ENCODE measurements at regions not wholly inside any gene's neighbourhood (a gene's known extent, or its start where the extent isn't known, plus 50 kb on each side); places are given as distances from the start of the nearest gene placed in this dataset.

DNA sequence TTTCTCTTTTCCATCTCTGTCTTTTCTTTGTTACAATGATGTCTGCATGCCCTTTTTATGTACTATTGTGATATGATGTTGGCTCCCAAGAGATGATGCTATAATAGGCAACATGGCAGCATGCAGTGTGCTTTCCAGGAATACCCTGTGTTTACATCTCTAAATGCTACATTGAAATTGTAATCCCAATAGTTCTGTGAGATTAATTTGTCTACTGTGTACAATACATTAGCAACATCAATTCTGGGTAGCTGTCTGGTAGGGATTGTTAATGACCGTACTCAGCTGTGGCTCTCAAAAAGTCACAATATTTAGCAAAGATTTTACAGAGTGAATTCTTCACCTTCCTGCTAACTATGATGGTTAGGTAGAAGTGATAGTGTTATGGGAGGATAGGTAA lies 225.6 kb upstream of the MMS22L start:
- TF ChIP-seq, protein P1, sequence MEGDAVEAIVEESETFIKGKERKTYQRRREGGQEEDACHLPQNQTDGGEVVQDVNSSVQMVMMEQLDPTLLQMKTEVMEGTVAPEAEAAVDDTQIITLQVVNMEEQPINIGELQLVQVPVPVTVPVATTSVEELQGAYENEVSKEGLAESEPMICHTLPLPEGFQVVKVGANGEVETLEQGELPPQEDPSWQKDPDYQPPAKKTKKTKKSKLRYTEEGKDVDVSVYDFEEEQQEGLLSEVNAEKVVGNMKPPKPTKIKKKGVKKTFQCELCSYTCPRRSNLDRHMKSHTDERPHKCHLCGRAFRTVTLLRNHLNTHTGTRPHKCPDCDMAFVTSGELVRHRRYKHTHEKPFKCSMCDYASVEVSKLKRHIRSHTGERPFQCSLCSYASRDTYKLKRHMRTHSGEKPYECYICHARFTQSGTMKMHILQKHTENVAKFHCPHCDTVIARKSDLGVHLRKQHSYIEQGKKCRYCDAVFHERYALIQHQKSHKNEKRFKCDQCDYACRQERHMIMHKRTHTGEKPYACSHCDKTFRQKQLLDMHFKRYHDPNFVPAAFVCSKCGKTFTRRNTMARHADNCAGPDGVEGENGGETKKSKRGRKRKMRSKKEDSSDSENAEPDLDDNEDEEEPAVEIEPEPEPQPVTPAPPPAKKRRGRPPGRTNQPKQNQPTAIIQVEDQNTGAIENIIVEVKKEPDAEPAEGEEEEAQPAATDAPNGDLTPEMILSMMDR (conservative IDR thresholded peaks at IDR 0.05; ENCODE audit: low read depth, low read length): no peak
- no peak for TF ChIP-seq EZH2 (IDR thresholded peaks at IDR 0.05; ENCODE audit: borderline replicate concordance, low read depth, low read length, poor library complexity, severe bottlenecking)
